Spleen (tissue), 7 donors: ENCODE measurements at regions not wholly inside any gene's neighbourhood (a gene's known extent, or its start where the extent isn't known, plus 50 kb on each side); places are given as distances from the start of the nearest gene placed in this dataset.

Experiments used
- CTCF ChIP-seq, 11 experiments: fragments of 200-600 bp in 7 of 11; fragments of 450-650 bp in 4 of 11; sonication (generic) in 4 of 11; IDR thresholded peaks in 8 of 11; conservative IDR thresholded peaks in 3 of 11; 1 replicate in 7 of 11; 2 replicates in 4 of 11; pipeline versions ENCODE4 v1.4.0 to v1.8.0; 2016 to 2021; ENCODE audit warnings: antibody characterized with exemption in 11 of 11, inconsistent platforms in 4 of 11, mild to moderate bottlenecking in 1 of 11
- POLR2A ChIP-seq, 3 donors: fragments of 450-650 bp; IDR thresholded peaks; one replicate each; pipeline ENCODE4 v1.5.1; 2017; ENCODE audit warnings: antibody characterized with exemption in 3 of 3, mild to moderate bottlenecking in 1 of 3
- donor health status: DM: no; HTN: no; CAD: no; lungs with moderate emphysema.
- donor health status: DM: no; HTN: no; CAD: no.
- donor health status: DM: no; HTN: no; CAD: no.

GRCh38 chr7:112649560-112649959 is 140.6 kb downstream of the TMEM168 start:
- TF ChIP-seq CTCF (IDR thresholded peaks at IDR 0.05 in 8 of 11, conservative IDR thresholded peaks at IDR 0.05 in 3 of 11) = no peak
- TF ChIP-seq POLR2A (IDR thresholded peaks at IDR 0.05) = no peak
